Trophoblast cell (in vitro differentiated cells and primary cell): ENCODE measurements at regions not wholly inside any gene's neighbourhood (a gene's known extent, or its start where the extent isn't known, plus 50 kb on each side); places are given as distances from the start of the nearest gene placed in this dataset.

Experiments
- DNase-seq, 2 donors: peaks; one replicate each; pipeline ENCODE4 v3.0.0-alpha.2; 2016
- H2AFZ ChIP-seq: 2 replicates; pipeline ENCODE4 v1.6.1; 2013; ENCODE audit warnings: low read length, moderate library complexity, mild to moderate bottlenecking; ENCODE audit not compliant: insufficient read depth, poor library complexity
- H2AK5ac ChIP-seq: 2 replicates; pipeline ENCODE4 v1.6.1; 2013; ENCODE audit warnings: mild to moderate bottlenecking, low read length
- H2BK120ac ChIP-seq: 2 replicates; pipeline ENCODE4 v1.6.1; 2013; ENCODE audit warnings: low read length, mild to moderate bottlenecking, moderate library complexity; ENCODE audit not compliant: insufficient read depth, poor library complexity
- H2BK12ac ChIP-seq: 2 replicates; pipeline ENCODE4 v1.6.1; 2013; ENCODE audit warnings: mild to moderate bottlenecking, low read length, moderate library complexity
- H2BK5ac ChIP-seq: 2 replicates; pipeline ENCODE4 v1.6.1; 2013; ENCODE audit warnings: low read length, low read depth, moderate library complexity, mild to moderate bottlenecking; ENCODE audit not compliant: poor library complexity
- H3K14ac ChIP-seq: 2 replicates; pipeline ENCODE4 v1.6.1; 2013; ENCODE audit warnings: mild to moderate bottlenecking, low read length
- H3K18ac ChIP-seq: 2 replicates; pipeline ENCODE4 v1.6.1; 2013; ENCODE audit warnings: mild to moderate bottlenecking, low read length
- H3K23ac ChIP-seq: 2 replicates; pipeline ENCODE4 v1.6.1; 2013; ENCODE audit warnings: low read length
- H3K27ac ChIP-seq: 2 replicates; pipeline ENCODE4 v1.5.1; 2013; ENCODE audit warnings: low read depth, mild to moderate bottlenecking, inconsistent platforms, low read length, moderate library complexity
- H3K27me3 ChIP-seq: 2 replicates; pipeline ENCODE4 v1.6.1; 2013; ENCODE audit warnings: inconsistent platforms, mild to moderate bottlenecking, low read length, moderate library complexity; ENCODE audit not compliant: insufficient read depth
- H3K36me3 ChIP-seq, 2 experiments: 1 replicate in 1 of 2; 2 replicates in 1 of 2; pipeline ENCODE4 v1.6.1; 2013; ENCODE audit warnings: low read length in 2 of 2, mild to moderate bottlenecking in 2 of 2, moderate library complexity in 1 of 2; ENCODE audit not compliant: insufficient read depth in 2 of 2, control insufficient read depth in 1 of 2
- H3K4ac ChIP-seq: 2 replicates; pipeline ENCODE4 v1.6.1; 2013; ENCODE audit warnings: low read depth, mild to moderate bottlenecking, low read length, moderate library complexity
- H3K4me1 ChIP-seq, 2 experiments: 1 replicate in 1 of 2; 2 replicates in 1 of 2; pipeline ENCODE4 v1.6.1; 2013; ENCODE audit warnings: low read length in 2 of 2, mild to moderate bottlenecking in 2 of 2, moderate library complexity in 1 of 2; ENCODE audit not compliant: insufficient read depth in 2 of 2, control insufficient read depth in 1 of 2
- H3K4me2 ChIP-seq: 2 replicates; pipeline ENCODE4 v1.6.1; 2013; ENCODE audit warnings: inconsistent platforms, mild to moderate bottlenecking, low read length, moderate library complexity
- H3K4me3 ChIP-seq: 2 replicates; pipeline ENCODE4 v1.5.1; 2013; ENCODE audit warnings: mild to moderate bottlenecking, low read depth, low read length, inconsistent platforms
- H3K79me1 ChIP-seq: one replicate; pipeline ENCODE4 v1.6.1; 2013; ENCODE audit warnings: low read length
- H3K79me2 ChIP-seq: 2 replicates; pipeline ENCODE4 v1.6.1; 2013; ENCODE audit warnings: low read length, mild to moderate bottlenecking; ENCODE audit not compliant: control insufficient read depth, insufficient read depth, poor library complexity
- H3K9ac ChIP-seq: 2 replicates; pipeline ENCODE4 v1.6.1; 2013; ENCODE audit warnings: mild to moderate bottlenecking, low read length
- H3K9me3 ChIP-seq: 2 replicates; pipeline ENCODE4 v1.6.1; 2013; ENCODE audit warnings: low read depth, mild to moderate bottlenecking, control low read depth, inconsistent platforms, low read length; ENCODE audit not compliant: insufficient read depth
- H4K12ac ChIP-seq: 2 replicates; pipeline ENCODE4 v1.6.1; 2013; ENCODE audit warnings: low read depth, mild to moderate bottlenecking, low read length, moderate library complexity
- H4K8ac ChIP-seq: 2 replicates; pipeline ENCODE4 v1.6.1; 2013; ENCODE audit warnings: low read depth, mild to moderate bottlenecking, low read length, moderate library complexity
- H4K91ac ChIP-seq: one replicate; pipeline ENCODE4 v1.6.1; 2013; ENCODE audit warnings: low read depth, mild to moderate bottlenecking, low read length, moderate library complexity
- WGBS: extraction: QIAGEN DNeasy Blood & Tissue Kit; methylation state at CpG from one replicate; pipeline ENCODE4 v1.1.7; 2013; ENCODE audit warnings: missing lambda C conversion rate; ENCODE audit not compliant: insufficient read length, insufficient coverage; ENCODE audit errors: extremely low coverage; 5-methylcytosine and 5-hydroxymethylcytosine counted together

- H4K91ac ChIP-seq, result no peak overlapping the region
- H2BK5ac ChIP-seq, result no peak overlapping the region
- H4K12ac ChIP-seq, result no peak overlapping the region
- no peaks in the 10 kb centered on the region for H3K36me3 ChIP-seq
- H3K9ac ChIP-seq, result no peak overlapping the region
- no peaks in the 10 kb centered on the region for H3K79me2 ChIP-seq
- peaks cover 1% of the 10 kb centered on the region for H3K9me3 ChIP-seq
- no CpG with 5 or more reads among the region's 6 CpGs for WGBS
- no peak overlapping the region for H2AFZ ChIP-seq
- no peak overlapping the region for H3K4me2 ChIP-seq
- no peaks in the 10 kb centered on the region for H3K79me1 ChIP-seq
- no peak overlapping the region for H3K18ac ChIP-seq
- H3K27ac ChIP-seq, result no peak overlapping the region
- no peak overlapping the region for H3K4ac ChIP-seq
- H3K4me3 ChIP-seq, result no peak overlapping the region
- H2BK12ac ChIP-seq, result peak overlapping the region; percentile 17
- no peak overlapping the region for H4K8ac ChIP-seq
- peaks cover 0 to 4% of the 10 kb centered on the region in 2 experiments for H3K4me1 ChIP-seq
- H3K23ac ChIP-seq, result no peak overlapping the region
- no peak overlapping the region for H2AK5ac ChIP-seq
- DNase-seq, result no peak
- no peaks in the 10 kb centered on the region for H3K27me3 ChIP-seq
- no peak overlapping the region for H3K14ac ChIP-seq
- no peak overlapping the region for H2BK120ac ChIP-seq
These were observed 53.5 kb upstream of the MED4 start for GRCh38 chr13:48148454-48148853.

DNA sequence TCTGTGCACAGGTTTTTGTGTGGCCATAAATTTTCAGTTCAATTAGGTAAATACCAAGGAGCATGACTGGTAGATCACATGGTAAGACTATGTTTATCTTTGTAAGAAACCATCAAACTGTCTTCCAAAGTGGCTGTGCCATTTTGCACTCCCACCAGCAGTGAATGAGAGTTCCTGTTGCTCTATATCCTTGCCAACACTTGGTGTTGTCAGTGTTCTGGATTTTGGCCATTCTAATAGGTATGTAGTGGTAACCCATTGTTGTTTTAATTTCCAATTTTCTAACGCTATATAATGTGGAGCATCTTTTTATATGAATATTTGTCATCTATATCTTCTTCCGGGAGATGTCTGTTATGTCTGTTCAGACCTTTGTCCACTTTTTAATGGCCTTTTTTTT lies 51.7 kb upstream of the MED4 start:
- Histone ChIP-seq H4K91ac (no peak overlapping the region), H2BK120ac (no peak overlapping the region), H4K8ac (no peak overlapping the region), H3K14ac (no peak overlapping the region), H3K79me2 (no peaks in the 10 kb centered on the region), H3K4me2 (no peak overlapping the region), H2BK5ac (no peak overlapping the region), H3K27me3 (no peaks in the 10 kb centered on the region), H2BK12ac (no peak overlapping the region), H2AK5ac (no peak overlapping the region), H3K9ac (no peak overlapping the region), H4K12ac (no peak overlapping the region), H2AFZ (no peak overlapping the region), H3K23ac (no peak overlapping the region), H3K4me1 (no peaks in the 10 kb centered on the region), H3K36me3 (no peaks in the 10 kb centered on the region), H3K18ac (no peak overlapping the region), H3K27ac (no peak overlapping the region), H3K79me1 (no peaks in the 10 kb centered on the region), H3K4ac (no peak overlapping the region), H3K9me3 (peaks cover 3% of the 10 kb centered on the region), H3K4me3 (no peak overlapping the region)
- WGBS, result no CpG with 5 or more reads among the region's 2 CpGs
- DNase-seq, result no peak

DNA sequence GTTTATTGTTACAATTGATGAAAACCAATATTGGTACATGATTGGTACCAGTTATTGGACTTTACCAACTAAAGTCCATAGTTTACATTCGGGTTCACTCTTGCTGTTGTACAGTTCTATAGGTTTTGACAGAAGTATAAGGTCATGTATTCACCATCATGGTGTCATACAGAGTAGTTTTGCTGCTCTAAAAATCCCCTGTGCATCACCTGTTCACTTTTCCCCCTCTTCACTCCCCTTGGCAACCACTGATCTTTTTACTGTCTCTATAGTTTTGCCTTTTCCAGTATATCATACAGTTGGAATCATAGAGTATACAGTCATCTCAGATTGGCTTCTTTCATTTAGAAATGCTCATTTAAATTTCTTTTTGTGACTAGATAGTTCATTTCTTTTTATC lies 51.2 kb upstream of the MED4 start:
- WGBS, result no CpG with 5 or more reads among the region's 1 CpG
- no peaks in the 10 kb centered on the region for H3K4me1 ChIP-seq

More for the DNA sequence above, 51.2 kb upstream of the MED4 start:
- no peaks in the 10 kb centered on the region for H3K36me3 ChIP-seq
- no peak overlapping the region for H2BK120ac ChIP-seq
- no peak overlapping the region for H3K4me2 ChIP-seq
- H3K9ac ChIP-seq, result no peak overlapping the region
- H3K9me3 ChIP-seq, result peaks cover 3% of the 10 kb centered on the region
- no peak for DNase-seq
- no peak overlapping the region for H4K91ac ChIP-seq
- H3K4ac ChIP-seq, result no peak overlapping the region
- no peak overlapping the region for H2BK12ac ChIP-seq
- no peak overlapping the region for H2AFZ ChIP-seq
- H3K79me2 ChIP-seq, result no peaks in the 10 kb centered on the region
- no peak overlapping the region for H2BK5ac ChIP-seq
- H3K4me3 ChIP-seq, result no peak overlapping the region
- no peak overlapping the region for H4K12ac ChIP-seq
- no peak overlapping the region for H3K27ac ChIP-seq
- no peak overlapping the region for H3K23ac ChIP-seq
- no peak overlapping the region for H2AK5ac ChIP-seq
- no peak overlapping the region for H3K18ac ChIP-seq
- H3K27me3 ChIP-seq, result no peaks in the 10 kb centered on the region
- no peak overlapping the region for H4K8ac ChIP-seq
- no peaks in the 10 kb centered on the region for H3K79me1 ChIP-seq
- no peak overlapping the region for H3K14ac ChIP-seq
